ENCODE measurements at regions not wholly inside any gene's neighbourhood (a gene's known extent, or its start where the extent isn't known, plus 50 kb on each side); places are given as distances from the start of the nearest gene placed in this dataset.
A peak's percentile ranks its signal among the peaks of the same experiment; 100 is the strongest.

GRCh38 chr21:28754127-28754611, 238.5 kb downstream of the LTN1 start:
- POLR2A ChIA-PET = interaction anchor here (0.9 to 1.2 kb wide), 2 partner anchors 8 to 1910 kb away, joined by 3 to 4 read pairs; no protein-coding TSS in a partner anchor
- peak; percentile 93 for DNase-seq (ENCODE audit: low read depth, low spot score)
- H3K27ac ChIP-seq (ENCODE audit: low read depth, low read length) = peak overlapping the region; percentile 95
- H3K9me3 ChIP-seq (ENCODE audit: control insufficient read depth, insufficient read depth, low read length) = no peaks in the 10 kb centered on the region; the same call in 1 of the 2 replicates
- H3K27me3 ChIP-seq (ENCODE audit: control insufficient read depth, insufficient read depth, low read length) = no peaks in the 10 kb centered on the region
- TF ChIP-seq, protein P1, sequence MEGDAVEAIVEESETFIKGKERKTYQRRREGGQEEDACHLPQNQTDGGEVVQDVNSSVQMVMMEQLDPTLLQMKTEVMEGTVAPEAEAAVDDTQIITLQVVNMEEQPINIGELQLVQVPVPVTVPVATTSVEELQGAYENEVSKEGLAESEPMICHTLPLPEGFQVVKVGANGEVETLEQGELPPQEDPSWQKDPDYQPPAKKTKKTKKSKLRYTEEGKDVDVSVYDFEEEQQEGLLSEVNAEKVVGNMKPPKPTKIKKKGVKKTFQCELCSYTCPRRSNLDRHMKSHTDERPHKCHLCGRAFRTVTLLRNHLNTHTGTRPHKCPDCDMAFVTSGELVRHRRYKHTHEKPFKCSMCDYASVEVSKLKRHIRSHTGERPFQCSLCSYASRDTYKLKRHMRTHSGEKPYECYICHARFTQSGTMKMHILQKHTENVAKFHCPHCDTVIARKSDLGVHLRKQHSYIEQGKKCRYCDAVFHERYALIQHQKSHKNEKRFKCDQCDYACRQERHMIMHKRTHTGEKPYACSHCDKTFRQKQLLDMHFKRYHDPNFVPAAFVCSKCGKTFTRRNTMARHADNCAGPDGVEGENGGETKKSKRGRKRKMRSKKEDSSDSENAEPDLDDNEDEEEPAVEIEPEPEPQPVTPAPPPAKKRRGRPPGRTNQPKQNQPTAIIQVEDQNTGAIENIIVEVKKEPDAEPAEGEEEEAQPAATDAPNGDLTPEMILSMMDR (IDR thresholded peaks at IDR 0.05; ENCODE audit: low read depth, low read length) = no peak
- CTCF ChIA-PET = interaction anchor here (2.4 to 2.9 kb wide), 2 partner anchors 8 to 186 kb away, joined by 11 to 23 read pairs; no protein-coding TSS in a partner anchor
- no peak overlapping the region for H3K4me3 ChIP-seq (ENCODE audit: low read depth, low read length)

GRCh38 chr21:28752131-28752530, 240.5 kb downstream of the LTN1 start:
- ChIA-PET POLR2A (no interaction called here), CTCF (interaction anchor here (2.4 kb wide), 1 partner anchor 187 kb away, joined by 5 read pairs; no protein-coding TSS in a partner anchor)
- DNase-seq (ENCODE audit: low read depth, low spot score) = no peak
- TF ChIP-seq, protein P1 (IDR thresholded peaks at IDR 0.05; ENCODE audit: low read depth, low read length) = no peak
- no peaks in the 10 kb centered on the region for H3K27me3 ChIP-seq (ENCODE audit: control insufficient read depth, insufficient read depth, low read length)
- H3K27ac ChIP-seq (ENCODE audit: low read depth, low read length) = no peak overlapping the region
- H3K9me3 ChIP-seq (ENCODE audit: control insufficient read depth, insufficient read depth, low read length) = no peaks in the 10 kb centered on the region; the same call in 1 of the 2 replicates
- H3K4me3 ChIP-seq (ENCODE audit: low read depth, low read length) = no peak overlapping the region

GRCh38 chr21:28751176-28751575, 241.5 kb downstream of the LTN1 start:
- H3K27me3 ChIP-seq (ENCODE audit: control insufficient read depth, insufficient read depth, low read length) = no peaks in the 10 kb centered on the region
- ChIA-PET POLR2A (no interaction called here), CTCF (interaction anchor here (0.6 to 2.4 kb wide), 2 partner anchors 107 to 188 kb away, joined by 4 to 5 read pairs; no protein-coding TSS in a partner anchor)
- H3K27ac ChIP-seq (ENCODE audit: low read depth, low read length) = no peak overlapping the region
- DNase-seq (ENCODE audit: low read depth, low spot score) = no peak
- H3K9me3 ChIP-seq (ENCODE audit: control insufficient read depth, insufficient read depth, low read length) = no peaks in the 10 kb centered on the region; the same call in 1 of the 2 replicates
- H3K4me3 ChIP-seq (ENCODE audit: low read depth, low read length) = no peak overlapping the region
- TF ChIP-seq, protein P1 (IDR thresholded peaks at IDR 0.05; ENCODE audit: low read depth, low read length) = no peak

- no peak overlapping the region for H3K4me3 ChIP-seq (ENCODE audit: low read depth, low read length)
- H3K27ac ChIP-seq (ENCODE audit: low read depth, low read length) = no peak overlapping the region
- H3K27me3 ChIP-seq (ENCODE audit: control insufficient read depth, insufficient read depth, low read length) = no peaks in the 10 kb centered on the region
- no peaks in the 10 kb centered on the region; the same call in 1 of the 2 replicates for H3K9me3 ChIP-seq (ENCODE audit: control insufficient read depth, insufficient read depth, low read length)
- ChIA-PET CTCF (interaction anchor here (0.6 to 0.8 kb wide), 3 partner anchors 45 to 189 kb away, joined by 3 to 4 read pairs (median 3); no protein-coding TSS in a partner anchor), POLR2A (no interaction called here)
- TF ChIP-seq, protein P1 (IDR thresholded peaks at IDR 0.05; ENCODE audit: low read depth, low read length) = no peak
- DNase-seq (ENCODE audit: low read depth, low spot score) = no peak
Measured at GRCh38 chr21:28750565-28750964, 242.1 kb downstream of the LTN1 start.

DNA sequence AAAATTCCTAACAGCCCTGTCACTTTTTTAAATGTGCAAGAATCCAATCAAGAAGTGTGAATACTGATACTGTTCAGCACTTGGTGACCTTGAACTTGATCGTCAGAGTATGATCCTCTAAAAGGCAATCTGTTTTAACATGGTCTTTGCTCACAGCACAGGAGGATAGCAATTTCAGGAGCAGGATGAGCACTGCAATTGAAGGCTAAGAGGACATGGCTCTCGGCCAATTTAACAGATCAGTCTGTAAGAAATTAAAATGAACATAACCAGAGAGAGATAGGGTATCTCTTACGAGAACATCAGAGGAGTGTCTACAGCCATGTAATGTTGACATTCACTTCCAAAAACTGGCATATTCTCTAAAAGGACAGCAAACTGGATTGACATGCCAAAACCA, 243.1 kb downstream of the LTN1 start:
- no peaks in the 10 kb centered on the region for H3K27me3 ChIP-seq (ENCODE audit: control insufficient read depth, insufficient read depth, low read length)
- CTCF ChIA-PET = interaction anchor here (0.8 to 0.9 kb wide), 3 partner anchors 47 to 190 kb away, joined by 3 to 4 read pairs (median 3); no protein-coding TSS in a partner anchor

More for the DNA sequence above, 243.1 kb downstream of the LTN1 start:
- H3K4me3 ChIP-seq (ENCODE audit: low read depth, low read length) = no peak overlapping the region
- no peak for DNase-seq (ENCODE audit: low read depth, low spot score)
- no peak overlapping the region for H3K27ac ChIP-seq (ENCODE audit: low read depth, low read length)
- no peaks in the 10 kb centered on the region; the same call in 1 of the 2 replicates for H3K9me3 ChIP-seq (ENCODE audit: control insufficient read depth, insufficient read depth, low read length)
- POLR2A ChIA-PET = no interaction called here
- TF ChIP-seq, protein P1 (IDR thresholded peaks at IDR 0.05; ENCODE audit: low read depth, low read length) = no peak
